Activated T-cell treated with anti-CD3 and anti-CD28 coated beads for 48 hours (primary cell): ENCODE measurements at regions not wholly inside any gene's neighbourhood (a gene's known extent, or its start where the extent isn't known, plus 50 kb on each side); places are given as distances from the start of the nearest gene placed in this dataset.
"Not testable (repeated sequence)": the region's sequence is repeated elsewhere in the genome, so short reads cannot be mapped to it uniquely, and the experiment has no call there.

Source experiments
- DNase-seq: peaks from one replicate; pipeline ENCODE4 v3.0.0-alpha.2; 2020; ENCODE audit warnings: low read depth

DNA sequence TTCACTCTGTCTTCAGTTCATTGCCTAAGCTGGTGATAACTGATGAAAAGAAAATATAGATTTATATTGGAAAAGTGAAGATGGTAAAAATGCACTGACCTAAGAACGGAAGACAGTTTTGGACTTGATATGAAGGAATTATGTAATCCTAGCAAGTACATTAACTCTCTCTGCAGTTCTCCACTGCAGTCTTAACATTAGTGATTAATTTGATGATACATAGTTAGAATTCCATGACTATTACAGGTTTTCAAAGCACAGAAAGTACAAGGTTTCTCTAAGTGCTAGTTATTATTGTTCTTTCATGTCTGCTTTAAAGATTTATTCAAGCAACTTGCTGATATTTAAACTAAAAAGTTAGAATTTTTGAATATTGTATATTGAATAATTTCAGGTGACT lies 1591.7 kb upstream of the ADGRL3 start:
- DNase-seq, result no peak

DNA sequence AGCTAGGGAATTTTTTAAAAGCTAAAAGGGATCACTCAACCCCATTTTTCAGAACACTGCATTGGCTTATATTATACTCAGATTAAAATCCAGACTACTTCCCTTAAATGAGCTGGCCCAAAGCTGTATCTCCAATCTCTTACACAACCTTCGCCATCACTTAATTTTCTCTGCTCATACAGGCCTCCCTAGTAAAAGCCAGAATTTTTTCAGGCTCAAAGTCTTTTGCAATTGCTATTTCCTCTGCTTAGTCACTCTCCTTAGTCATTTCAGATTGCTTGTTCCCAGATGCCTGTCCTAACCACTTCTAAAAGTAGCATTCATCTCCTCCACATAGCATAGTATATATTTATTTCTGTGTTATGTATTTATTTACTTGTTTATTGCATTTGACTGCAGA lies 1587.9 kb upstream of the ADGRL3 start:
- DNase-seq, result no peak

DNA sequence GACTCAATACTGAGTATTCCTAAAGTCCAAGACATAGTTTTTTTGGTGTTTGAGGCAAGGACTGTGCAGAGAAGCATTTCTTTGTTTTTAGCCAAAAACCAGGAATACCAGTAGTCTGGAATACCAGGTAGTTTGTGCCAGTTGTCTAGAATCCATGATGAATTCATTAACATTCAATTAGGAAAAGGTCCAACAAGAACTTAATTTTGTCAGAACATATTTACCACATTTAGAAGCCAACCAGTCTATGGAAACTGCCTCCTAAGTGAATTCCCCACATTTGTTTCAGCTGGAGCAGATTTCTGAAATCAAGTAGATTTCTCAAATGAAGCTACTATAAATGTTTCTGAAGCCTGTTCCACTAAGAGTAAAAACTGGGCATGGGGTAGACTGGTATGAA lies 1584.8 kb upstream of the ADGRL3 start:
- DNase-seq, result no peak

GRCh38 chr4:59629348-59629747 lies 1570.8 kb upstream of the ADGRL3 start:
- DNase-seq, result no peak

GRCh38 chr4:59630235-59630634 lies 1569.9 kb upstream of the ADGRL3 start:
- DNase-seq, result no peak

- no peak for DNase-seq
Measured at GRCh38 chr4:59630922-59631321, 1569.2 kb upstream of the ADGRL3 start.

GRCh38 chr4:59637596-59637995 lies 1562.5 kb upstream of the ADGRL3 start:
- no peak for DNase-seq

GRCh38 chr4:59643682-59644081 lies 1556.4 kb upstream of the ADGRL3 start:
- DNase-seq, result no peak

DNA sequence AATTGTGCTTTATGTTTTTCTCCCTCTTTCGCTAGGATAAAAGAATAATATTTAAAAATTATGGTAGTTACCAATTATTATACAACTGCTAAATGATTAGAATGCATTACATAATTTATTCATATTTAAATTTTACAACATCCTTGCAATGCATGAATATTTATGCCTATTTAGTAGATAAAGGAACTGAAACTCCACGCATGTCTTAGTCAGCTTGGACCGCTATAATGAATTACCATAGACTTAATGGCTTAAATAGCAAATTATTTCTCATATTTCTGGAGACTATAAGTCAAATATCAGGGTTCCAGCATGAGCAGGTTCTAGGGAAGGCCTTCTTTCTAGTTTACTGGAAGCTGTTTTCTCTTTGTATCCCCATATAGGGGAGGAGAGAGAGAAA lies 1555.4 kb upstream of the ADGRL3 start:
- no peak for DNase-seq

GRCh38 chr4:59646082-59646481 lies 1554.0 kb upstream of the ADGRL3 start:
- DNase-seq, result no peak

- DNase-seq, result no peak
Measured at GRCh38 chr4:59647011-59647410, 1553.1 kb upstream of the ADGRL3 start.

DNA sequence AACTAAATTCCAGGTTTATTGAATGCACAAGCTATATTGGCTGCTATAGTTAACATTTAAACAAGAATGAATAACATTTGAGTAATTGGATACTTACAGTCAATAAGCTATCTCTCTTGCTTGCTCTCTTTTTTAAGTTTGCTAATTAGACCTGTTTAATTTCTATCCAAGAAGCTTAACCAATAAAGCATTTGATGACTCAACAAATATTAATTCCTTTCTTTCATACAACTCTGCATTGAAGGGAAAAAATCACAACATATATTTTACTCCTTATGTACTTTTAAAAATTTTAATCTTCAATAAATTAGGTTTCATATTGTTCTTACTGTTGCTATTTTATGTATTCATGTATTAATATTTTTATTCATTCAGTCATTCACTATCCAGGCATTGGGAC lies 1552.6 kb upstream of the ADGRL3 start:
- no peak for DNase-seq

DNA sequence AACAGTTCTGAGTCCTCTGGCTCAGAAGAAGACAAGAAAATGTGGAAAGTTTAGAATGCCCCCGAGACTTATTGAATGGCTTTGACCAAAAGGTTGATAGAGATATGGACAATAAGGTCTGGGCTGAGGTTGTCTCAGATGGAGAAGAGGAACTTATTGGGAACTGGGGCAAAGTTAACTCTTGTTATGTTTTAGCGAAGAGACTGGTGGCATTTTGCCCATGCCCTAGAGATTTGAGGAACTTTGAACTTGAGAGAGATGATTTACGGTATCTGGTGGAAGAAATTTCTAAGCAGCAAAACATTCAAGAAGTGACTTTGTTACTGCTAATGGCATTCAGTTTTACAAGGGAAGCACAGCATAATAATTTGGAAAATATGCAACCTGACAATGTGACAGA lies 1549.3 kb upstream of the ADGRL3 start:
- no peak for DNase-seq

- DNase-seq, result no peak
Measured at GRCh38 chr4:59655996-59656395, 1544.1 kb upstream of the ADGRL3 start.

DNA sequence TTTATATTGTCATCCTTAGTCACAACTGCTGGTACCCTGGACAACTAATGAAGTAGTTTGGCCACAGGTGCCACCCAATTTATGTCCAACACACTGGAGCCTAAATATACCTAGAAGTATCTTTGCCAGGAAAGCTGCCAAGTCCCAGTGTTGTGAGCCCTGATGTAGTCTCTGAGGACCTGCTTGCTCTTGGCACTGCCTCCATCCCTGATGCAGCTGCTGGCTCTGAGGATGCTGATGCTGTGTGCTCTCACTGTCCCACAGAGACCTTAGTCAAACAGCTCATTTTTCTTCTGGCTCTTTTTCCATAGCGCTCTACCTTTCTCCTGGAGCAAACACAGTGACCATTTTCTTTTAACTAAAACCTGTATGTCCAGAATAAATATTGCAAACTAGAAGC lies 1535.4 kb upstream of the ADGRL3 start:
- DNase-seq, result no peak

GRCh38 chr4:59666645-59667044 lies 1533.5 kb upstream of the ADGRL3 start:
- no peak for DNase-seq

DNA sequence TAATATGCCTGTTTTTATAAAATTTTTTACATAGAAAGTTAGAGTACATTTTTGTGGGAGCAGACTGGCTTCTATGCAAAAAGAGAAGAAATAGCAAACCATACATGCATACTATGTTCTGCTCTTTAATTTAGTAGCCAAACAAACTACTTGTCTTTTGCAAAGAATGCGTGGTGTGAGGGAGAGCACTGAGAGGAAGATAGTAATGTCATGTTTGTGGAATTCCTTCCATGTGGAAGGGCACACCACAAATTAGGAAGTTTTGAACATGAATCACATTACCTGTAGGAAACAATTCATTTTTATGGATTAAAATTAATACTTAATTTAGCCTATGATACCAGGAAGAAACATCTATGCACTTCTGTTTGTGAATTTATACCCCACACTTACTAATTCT lies 1529.1 kb upstream of the ADGRL3 start:
- no peak for DNase-seq

- DNase-seq, result no peak
Measured at GRCh38 chr4:59676389-59676788, 1523.7 kb upstream of the ADGRL3 start.

DNA sequence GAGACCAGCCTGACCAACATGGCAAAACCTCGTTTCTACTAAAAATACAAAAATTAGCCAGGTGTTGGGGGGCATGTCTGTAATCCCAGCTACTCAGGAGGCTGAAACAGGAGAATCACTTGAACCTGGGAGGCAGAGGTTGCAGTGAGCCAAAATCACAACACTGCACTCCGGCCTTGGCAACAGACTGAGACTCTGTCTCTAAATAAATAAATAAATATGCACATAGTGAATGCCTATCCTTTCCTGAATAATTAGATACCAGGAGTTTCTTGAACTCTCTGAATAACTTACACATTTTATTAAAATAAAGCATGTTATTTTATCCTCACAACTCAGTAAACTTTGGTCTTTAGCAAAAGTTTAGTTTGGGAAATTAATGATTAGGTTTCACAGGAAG lies 1523.1 kb upstream of the ADGRL3 start:
- not testable (repeated sequence) for DNase-seq

- DNase-seq, result no peak
Measured at GRCh38 chr4:59685626-59686025, 1514.5 kb upstream of the ADGRL3 start.

GRCh38 chr4:59689149-59689548 lies 1511.0 kb upstream of the ADGRL3 start:
- DNase-seq, result no peak

DNA sequence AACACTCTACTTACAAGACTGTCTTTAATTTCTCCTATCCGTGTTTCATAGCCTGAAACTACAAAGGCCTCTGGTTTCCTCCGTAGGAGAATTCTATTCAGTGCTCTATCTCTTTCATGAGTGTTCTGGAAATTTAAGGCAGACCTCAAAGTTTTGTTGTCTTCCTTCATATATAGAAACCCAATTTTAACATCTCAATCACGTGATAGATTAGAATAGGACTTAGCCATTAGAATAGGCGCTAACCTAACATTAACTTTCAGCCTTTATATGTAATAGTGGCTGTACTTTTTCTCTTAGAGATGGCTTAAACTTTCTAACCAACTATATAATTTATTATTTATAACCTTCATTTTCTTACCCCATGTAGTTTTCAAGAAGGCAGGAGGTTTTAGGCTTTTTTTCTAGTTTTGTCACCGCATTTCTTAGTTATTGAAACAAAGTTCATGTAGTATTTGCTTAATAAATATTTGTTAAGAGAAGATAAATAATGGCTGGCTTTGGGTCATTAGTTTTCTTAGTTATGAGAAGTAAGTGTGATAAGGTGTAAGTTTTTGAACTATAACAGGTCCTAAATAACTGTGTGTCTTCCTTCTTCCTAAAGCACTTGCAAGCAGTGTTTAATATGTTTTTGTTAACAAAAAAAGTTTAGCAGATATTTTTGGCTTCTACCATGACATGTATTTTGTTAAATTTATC lies 1504.6 kb upstream of the ADGRL3 start:
- no peak for DNase-seq

GRCh38 chr4:59698041-59698440 lies 1502.1 kb upstream of the ADGRL3 start:
- DNase-seq, result no peak

DNA sequence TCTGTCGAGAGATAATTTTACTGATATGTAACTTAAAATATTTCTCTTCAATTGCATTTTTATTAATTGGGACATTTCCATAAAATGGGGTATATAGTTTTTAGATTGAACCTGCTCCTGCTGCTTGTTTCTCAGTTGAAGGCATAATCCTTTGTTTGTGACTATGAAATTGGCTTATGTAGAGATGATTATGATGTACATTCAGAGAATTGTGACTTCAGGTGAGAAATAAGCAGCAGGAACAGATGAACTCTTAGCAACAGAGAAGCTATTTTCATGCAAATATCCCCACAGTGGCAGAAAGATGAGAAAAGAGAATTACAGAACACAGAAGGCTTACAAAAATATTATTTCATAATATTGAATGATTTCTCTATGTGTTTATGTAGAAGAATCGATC lies 1499.5 kb upstream of the ADGRL3 start:
- DNase-seq, result no peak

GRCh38 chr4:59704616-59705015 lies 1495.5 kb upstream of the ADGRL3 start:
- DNase-seq, result no peak
